ENCODE measurements at regions not wholly inside any gene's neighbourhood (a gene's known extent, or its start where the extent isn't known, plus 50 kb on each side); places are given as distances from the start of the nearest gene placed in this dataset.

DNA sequence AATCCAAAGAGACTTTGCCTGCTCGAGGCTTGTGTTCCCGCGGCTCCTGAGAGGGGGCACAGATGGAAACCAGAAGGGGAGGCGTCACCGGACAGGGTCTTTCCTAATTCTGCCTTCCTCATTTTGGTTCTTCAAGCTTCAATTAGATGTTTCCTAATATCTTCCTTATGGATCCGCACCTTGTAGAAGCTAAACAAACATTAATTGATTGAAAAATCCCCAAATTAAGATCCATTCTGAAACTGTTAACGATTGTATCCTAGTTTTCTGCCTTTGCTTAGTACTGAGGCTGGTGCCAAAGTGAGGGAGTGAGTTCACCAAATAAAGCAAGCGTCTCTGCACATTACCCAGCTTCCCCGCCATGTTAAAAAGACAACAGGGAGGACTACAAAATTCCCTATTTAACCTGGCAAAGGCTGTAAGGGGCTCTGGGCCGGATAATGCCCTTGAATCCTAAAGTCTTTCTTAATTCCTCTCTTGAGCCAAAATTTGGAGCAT lies 123.2 kb downstream of the GPX5 start:
- H3K27me3 Mint-ChIP-seq: peaks cover 42% of the 10 kb centered on the region
- ATAC-seq (ENCODE audit: low read depth) (no peak), DNase-seq (no peak)
- ChIA-PET POLR2A (no interaction called here), CTCF (no interaction called here)
- TF ChIP-seq, protein P1, sequence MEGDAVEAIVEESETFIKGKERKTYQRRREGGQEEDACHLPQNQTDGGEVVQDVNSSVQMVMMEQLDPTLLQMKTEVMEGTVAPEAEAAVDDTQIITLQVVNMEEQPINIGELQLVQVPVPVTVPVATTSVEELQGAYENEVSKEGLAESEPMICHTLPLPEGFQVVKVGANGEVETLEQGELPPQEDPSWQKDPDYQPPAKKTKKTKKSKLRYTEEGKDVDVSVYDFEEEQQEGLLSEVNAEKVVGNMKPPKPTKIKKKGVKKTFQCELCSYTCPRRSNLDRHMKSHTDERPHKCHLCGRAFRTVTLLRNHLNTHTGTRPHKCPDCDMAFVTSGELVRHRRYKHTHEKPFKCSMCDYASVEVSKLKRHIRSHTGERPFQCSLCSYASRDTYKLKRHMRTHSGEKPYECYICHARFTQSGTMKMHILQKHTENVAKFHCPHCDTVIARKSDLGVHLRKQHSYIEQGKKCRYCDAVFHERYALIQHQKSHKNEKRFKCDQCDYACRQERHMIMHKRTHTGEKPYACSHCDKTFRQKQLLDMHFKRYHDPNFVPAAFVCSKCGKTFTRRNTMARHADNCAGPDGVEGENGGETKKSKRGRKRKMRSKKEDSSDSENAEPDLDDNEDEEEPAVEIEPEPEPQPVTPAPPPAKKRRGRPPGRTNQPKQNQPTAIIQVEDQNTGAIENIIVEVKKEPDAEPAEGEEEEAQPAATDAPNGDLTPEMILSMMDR (IDR thresholded peaks at IDR 0.05): no peak
- no peak overlapping the region for H3K27ac Mint-ChIP-seq
- peak overlapping the region; percentile 72 for H3K4me3 Mint-ChIP-seq
- peaks cover 12% of the 10 kb centered on the region for H3K4me1 Mint-ChIP-seq
- H3K36me3 Mint-ChIP-seq (ENCODE audit: low read depth): no peaks in the 10 kb centered on the region
- H3K9me3 Mint-ChIP-seq: no peaks in the 10 kb centered on the region
- intact Hi-C loops (cut with micrococcal nuclease): no loop called here

DNA sequence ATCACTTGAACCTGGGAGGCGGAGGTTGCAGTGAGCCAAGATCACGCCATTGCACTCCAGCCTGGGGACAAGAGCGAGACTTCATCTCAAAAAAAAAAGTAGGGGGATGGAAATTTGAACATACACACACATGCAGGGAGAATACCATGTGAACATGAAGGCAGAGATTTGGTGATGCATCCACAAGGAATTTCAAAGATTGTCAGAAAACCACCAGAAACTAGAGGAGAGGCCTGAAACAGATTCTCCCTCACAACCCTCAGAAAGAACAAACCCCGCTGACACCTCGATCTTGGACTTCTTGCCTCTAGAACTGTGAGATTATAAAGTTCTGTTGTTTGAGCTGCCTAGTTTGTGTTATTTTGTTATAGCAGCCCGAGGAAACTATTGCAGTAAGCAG lies 125.5 kb downstream of the GPX5 start:
- Mint-ChIP-seq H3K4me3 (no peak overlapping the region), H3K27me3 (peaks cover 38% of the 10 kb centered on the region), H3K36me3 (ENCODE audit: low read depth) (no peaks in the 10 kb centered on the region), H3K27ac (no peak overlapping the region), H3K4me1 (peaks cover 12% of the 10 kb centered on the region), H3K9me3 (no peaks in the 10 kb centered on the region)
- ATAC-seq (ENCODE audit: low read depth): no peak
- TF ChIP-seq, protein P1 (IDR thresholded peaks at IDR 0.05): no peak
- intact Hi-C loops (cut with micrococcal nuclease): no loop called here
- POLR2A ChIA-PET: no interaction called here
- DNase-seq: no peak
- CTCF ChIA-PET: no interaction called here

DNA sequence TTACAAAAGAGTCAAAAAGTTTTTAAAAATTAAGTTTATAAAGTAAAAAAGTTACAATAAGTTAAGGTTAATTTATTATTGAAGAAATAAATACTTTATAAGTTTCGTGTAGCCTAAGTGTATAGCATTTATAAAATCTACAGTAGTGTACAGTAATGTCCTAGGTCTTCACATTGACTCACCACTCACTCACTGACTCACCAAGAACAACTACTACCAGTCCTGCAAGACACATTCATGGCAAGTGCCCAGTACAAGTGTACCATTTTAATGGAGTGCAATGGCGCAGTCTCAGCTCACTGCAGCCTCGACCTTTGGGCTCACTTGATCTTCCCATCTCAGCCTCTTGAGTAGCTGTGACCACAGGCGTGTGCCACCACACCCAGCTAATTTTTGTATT lies 128.2 kb downstream of the GPX5 start:
- H3K27me3 Mint-ChIP-seq: peaks cover 47% of the 10 kb centered on the region
- no peak overlapping the region for H3K4me3 Mint-ChIP-seq
- no peaks in the 10 kb centered on the region for H3K9me3 Mint-ChIP-seq
- ChIA-PET CTCF (no interaction called here), POLR2A (no interaction called here)
- no peaks in the 10 kb centered on the region for H3K36me3 Mint-ChIP-seq (ENCODE audit: low read depth)
- H3K4me1 Mint-ChIP-seq: peaks cover 23% of the 10 kb centered on the region
- ATAC-seq (ENCODE audit: low read depth) (no peak), DNase-seq (no peak)
- TF ChIP-seq, protein P1 (IDR thresholded peaks at IDR 0.05): no peak
- intact Hi-C loops (cut with micrococcal nuclease): no loop called here
- no peak overlapping the region for H3K27ac Mint-ChIP-seq

DNA sequence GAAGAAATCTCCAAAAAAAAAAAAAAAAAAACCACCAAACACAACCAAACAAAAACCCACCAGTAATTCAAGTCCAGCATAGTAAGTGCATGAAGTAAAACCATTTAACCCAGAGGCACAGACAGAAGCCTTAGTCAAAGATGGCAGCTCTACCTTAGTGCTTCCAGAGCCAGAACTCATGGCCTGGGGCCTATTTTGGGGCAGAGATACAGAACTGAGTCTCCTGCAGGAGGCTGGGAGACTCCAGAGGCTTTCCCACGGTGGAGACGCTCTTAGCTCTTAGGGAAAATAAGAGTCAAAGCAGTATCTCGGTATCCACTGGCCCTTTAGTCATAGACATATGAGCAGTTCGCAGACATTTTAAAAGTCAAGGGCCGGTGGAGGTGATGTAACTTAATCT lies 129.5 kb downstream of the GPX5 start:
- intact Hi-C loops (cut with micrococcal nuclease): no loop called here
- POLR2A ChIA-PET: no interaction called here
- H3K4me1 Mint-ChIP-seq: peaks cover 21% of the 10 kb centered on the region

DNA sequence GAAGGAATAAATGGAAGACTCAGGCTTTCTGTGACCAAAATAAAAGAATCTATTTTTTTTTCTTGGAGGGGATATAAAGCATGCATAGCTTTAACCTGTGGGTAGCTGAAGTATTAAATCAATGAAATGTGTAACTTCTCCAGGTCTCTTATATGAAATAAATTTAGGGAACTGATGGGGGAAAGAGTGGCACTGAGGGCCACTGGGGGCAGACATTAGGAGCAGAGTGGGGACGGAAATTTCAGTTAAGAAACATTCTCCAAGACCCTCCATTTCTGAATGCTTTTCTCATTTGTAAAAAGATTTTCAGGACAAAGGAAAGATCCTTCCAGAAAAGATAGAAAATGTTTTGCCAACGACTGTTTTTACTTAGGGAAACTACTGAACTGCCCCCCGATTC lies 131.0 kb downstream of the GPX5 start:
- CTCF ChIA-PET: no interaction called here
- intact Hi-C loops (cut with micrococcal nuclease): no loop called here
- DNase-seq (no peak), ATAC-seq (ENCODE audit: low read depth) (no peak)
- TF ChIP-seq, protein P1 (IDR thresholded peaks at IDR 0.05): no peak
- Mint-ChIP-seq H3K4me1 (peaks cover 21% of the 10 kb centered on the region), H3K4me3 (no peak overlapping the region), H3K36me3 (ENCODE audit: low read depth) (no peaks in the 10 kb centered on the region), H3K27ac (no peak overlapping the region), H3K9me3 (peaks cover 2% of the 10 kb centered on the region), H3K27me3 (peaks cover 54% of the 10 kb centered on the region)
- POLR2A ChIA-PET: no interaction called here

More for the DNA sequence above, 129.5 kb downstream of the GPX5 start:
- no peak overlapping the region for H3K27ac Mint-ChIP-seq
- DNase-seq: no peak
- H3K27me3 Mint-ChIP-seq: peaks cover 54% of the 10 kb centered on the region
- no peaks in the 10 kb centered on the region for H3K36me3 Mint-ChIP-seq (ENCODE audit: low read depth)
- CTCF ChIA-PET: no interaction called here
- ATAC-seq (ENCODE audit: low read depth): no peak
- H3K9me3 Mint-ChIP-seq: peaks cover 2% of the 10 kb centered on the region
- TF ChIP-seq, protein P1 (IDR thresholded peaks at IDR 0.05): no peak
- no peak overlapping the region for H3K4me3 Mint-ChIP-seq

Measured in activated B cell treated with CpG ODN at 0.5 μM for 24 hours (primary cell).